PFSK-1 (cell line): ENCODE measurements at regions not wholly inside any gene's neighbourhood (a gene's known extent, or its start where the extent isn't known, plus 50 kb on each side); places are given as distances from the start of the nearest gene placed in this dataset.

Experiments used
- POLR2AphosphoS5 ChIP-seq: IDR thresholded peaks from 2 replicates; pipeline ENCODE4 v1.6.1; 2012; ENCODE audit warnings: low read depth, mild to moderate bottlenecking, control low read depth, low read length, moderate library complexity
- SIN3A ChIP-seq: IDR thresholded peaks from 2 replicates; pipeline ENCODE4 v1.6.1; 2012; ENCODE audit warnings: mild to moderate bottlenecking, low read length, moderate library complexity, borderline replicate concordance; ENCODE audit not compliant: insufficient read depth
- TAF1 ChIP-seq: IDR thresholded peaks from 2 replicates; pipeline ENCODE4 v1.6.1; 2012; ENCODE audit warnings: low read length, control low read depth, borderline replicate concordance; ENCODE audit not compliant: insufficient read depth

DNA sequence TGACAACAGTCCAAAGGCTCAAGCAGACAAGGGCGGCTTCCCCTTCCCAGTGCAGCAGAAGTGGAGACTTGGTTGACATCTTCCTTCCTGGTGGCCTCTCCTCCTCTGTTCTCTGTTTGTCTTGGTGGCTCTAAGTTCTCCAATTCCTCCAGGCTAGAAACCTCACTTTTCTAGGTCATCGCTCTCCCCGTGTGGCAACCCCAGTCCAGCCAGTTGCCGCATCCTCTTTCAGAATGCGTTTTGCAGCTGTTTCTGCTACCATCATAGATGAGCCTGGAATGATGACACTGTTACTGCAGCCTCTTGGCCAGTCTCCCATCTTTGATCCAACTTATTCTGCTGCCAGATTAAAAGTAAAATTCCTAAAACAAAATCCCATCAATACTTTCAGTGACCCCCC is 201.5 kb downstream of the TRIM29 start:
- TF ChIP-seq SIN3A (no peak), POLR2AphosphoS5 (no peak), TAF1 (no peak)
